Astrocyte (in vitro differentiated cells and primary cell): ENCODE measurements at regions not wholly inside any gene's neighbourhood (a gene's known extent, or its start where the extent isn't known, plus 50 kb on each side); places are given as distances from the start of the nearest gene placed in this dataset.
"Not testable (repeated sequence)": the region's sequence is repeated elsewhere in the genome, so short reads cannot be mapped to it uniquely, and the experiment has no call there.

Experiments used
- CTCF ChIP-seq: IDR thresholded peaks from 2 replicates; pipeline ENCODE4 v1.5.1; 2011; ENCODE audit warnings: low read depth, mild to moderate bottlenecking, inconsistent platforms, low read length, moderate library complexity; ENCODE audit not compliant: insufficient read depth
- EZH2 ChIP-seq: IDR thresholded peaks from 2 replicates; pipeline ENCODE4 v1.6.1; 2012; ENCODE audit warnings: mild to moderate bottlenecking, low read length, inconsistent platforms; ENCODE audit not compliant: insufficient read depth

- not testable (repeated sequence) for TF ChIP-seq CTCF, EZH2
Measured at GRCh38 chr7:159335181-159335926, 190.7 kb upstream of the VIPR2 start.
